Smooth muscle cell (in vitro differentiated cells): ENCODE measurements at regions not wholly inside any gene's neighbourhood (a gene's known extent, or its start where the extent isn't known, plus 50 kb on each side); places are given as distances from the start of the nearest gene placed in this dataset.
A peak's percentile ranks its signal among the peaks of the same experiment; 100 is the strongest.
"Not testable (repeated sequence)": the region's sequence is repeated elsewhere in the genome, so short reads cannot be mapped to it uniquely, and the experiment has no call there.

Source experiments
- DNase-seq: peaks from one replicate; lab custom pipeline; 2025; ENCODE audit not compliant: unreplicated experiment; lab: John Stamatoyannopoulos, UW
- H2AFZ ChIP-seq: fragments of 200-600 bp; sonication (generic); 2 replicates; pipeline ENCODE4 v1.6.0; 2016; ENCODE audit warnings: antibody characterized with exemption, low read depth, mild to moderate bottlenecking
- H3F3A ChIP-seq: fragments of 200-600 bp; sonication (generic); 2 replicates; pipeline ENCODE4 v1.6.0; 2017; ENCODE audit warnings: antibody characterized with exemption, low read depth
- H3K27ac ChIP-seq: fragments of 200-600 bp; sonication (generic); 2 replicates; pipeline ENCODE4 v1.5.1; 2016; ENCODE audit warnings: low read depth, mild to moderate bottlenecking
- H3K27me3 ChIP-seq: fragments of 200-600 bp; sonication (generic); 2 replicates; pipeline ENCODE4 v1.6.1; 2016; ENCODE audit warnings: low read depth, mild to moderate bottlenecking
- H3K36me3 ChIP-seq: fragments of 200-600 bp; sonication (generic); 2 replicates; pipeline ENCODE4 v1.5.1; 2016; ENCODE audit warnings: low read depth
- H3K4me1 ChIP-seq: fragments of 200-600 bp; sonication (generic); 2 replicates; pipeline ENCODE4 v1.5.1; 2016; ENCODE audit warnings: low read depth
- H3K4me2 ChIP-seq: fragments of 200-600 bp; sonication (generic); 2 replicates; pipeline ENCODE4 v1.6.0; 2016; ENCODE audit warnings: mild to moderate bottlenecking
- H3K4me3 ChIP-seq: fragments of 200-600 bp; sonication (generic); 2 replicates; pipeline ENCODE4 v1.5.1; 2016; ENCODE audit warnings: mild to moderate bottlenecking
- H3K79me2 ChIP-seq: fragments of 200-600 bp; sonication (generic); 2 replicates; pipeline ENCODE4 v1.6.0; 2016; ENCODE audit warnings: low read depth, mild to moderate bottlenecking
- H3K9ac ChIP-seq: fragments of 200-600 bp; sonication (generic); 2 replicates; pipeline ENCODE4 v1.6.0; 2016; ENCODE audit warnings: low read depth
- H3K9me3 ChIP-seq: fragments of 200-600 bp; sonication (generic); replicated peaks from 2 replicates; pipeline ENCODE4 v1.5.1; 2016; ENCODE audit warnings: low read depth
- H4K20me1 ChIP-seq: fragments of 200-600 bp; sonication (generic); 2 replicates; pipeline ENCODE4 v1.6.0; 2016; ENCODE audit warnings: low read depth
- CTCF ChIP-seq: fragments of 200-600 bp; sonication (generic); IDR thresholded peaks from 2 replicates; pipeline ENCODE4 v1.5.1; 2017; ENCODE audit warnings: borderline replicate concordance, mild to moderate bottlenecking, antibody characterized with exemption; ENCODE audit not compliant: insufficient read depth, poor library complexity, severe bottlenecking
- WGBS: methylation state at CpG from one replicate; pipeline ENCODE4 v1.1.7; 2016; ENCODE audit warnings: low lambda C conversion rate; 5-methylcytosine and 5-hydroxymethylcytosine counted together

- no peak for DNase-seq
- Histone ChIP-seq H3F3A (no peaks in the 10 kb centered on the region), H3K9ac (no peak overlapping the region), H3K36me3 (no peaks in the 10 kb centered on the region), H3K4me1 (no peaks in the 10 kb centered on the region), H3K4me2 (peak overlapping the region; percentile 32), H3K79me2 (no peaks in the 10 kb centered on the region), H3K27ac (no peak overlapping the region), H3K9me3 (no peaks in the 10 kb centered on the region), H2AFZ (no peak overlapping the region), H4K20me1 (no peaks in the 10 kb centered on the region), H3K4me3 (no peak overlapping the region), H3K27me3 (no peaks in the 10 kb centered on the region)
- WGBS: 60% methylated on average over 2 of the region's 2 CpGs
- no peak for TF ChIP-seq CTCF
Observed at GRCh38 chr6:115064680-115065079, 721.9 kb upstream of the HS3ST5 start.

GRCh38 chr6:115060581-115060980 lies 717.8 kb upstream of the HS3ST5 start:
- H2AFZ ChIP-seq: no peak overlapping the region
- H3K4me1 ChIP-seq: no peaks in the 10 kb centered on the region
- H3K9me3 ChIP-seq: no peaks in the 10 kb centered on the region
- H3K36me3 ChIP-seq: no peaks in the 10 kb centered on the region
- no peaks in the 10 kb centered on the region for H4K20me1 ChIP-seq
- H3K4me3 ChIP-seq: no peak overlapping the region
- no peaks in the 10 kb centered on the region for H3K79me2 ChIP-seq
- no peak overlapping the region for H3K4me2 ChIP-seq
- no peak for TF ChIP-seq CTCF
- no peak overlapping the region for H3K27ac ChIP-seq
- H3F3A ChIP-seq: no peaks in the 10 kb centered on the region
- H3K27me3 ChIP-seq: no peaks in the 10 kb centered on the region
- no peak overlapping the region for H3K9ac ChIP-seq
- DNase-seq: no peak

GRCh38 chr6:115058414-115059211 lies 715.8 kb upstream of the HS3ST5 start:
- Histone ChIP-seq H3F3A (no peaks in the 10 kb centered on the region), H3K9me3 (no peaks in the 10 kb centered on the region), H3K4me1 (no peaks in the 10 kb centered on the region), H3K27me3 (no peaks in the 10 kb centered on the region), H3K4me2 (no peak overlapping the region), H3K36me3 (no peaks in the 10 kb centered on the region), H3K4me3 (no peak overlapping the region), H2AFZ (no peak overlapping the region), H3K79me2 (no peaks in the 10 kb centered on the region), H3K27ac (no peak overlapping the region), H3K9ac (no peak overlapping the region), H4K20me1 (no peaks in the 10 kb centered on the region)
- TF ChIP-seq CTCF: no peak
- 85% methylated on average over 3 of the region's 3 CpGs for WGBS
- no peak for DNase-seq

GRCh38 chr6:115055579-115055978 lies 712.8 kb upstream of the HS3ST5 start:
- Histone ChIP-seq H3K4me3 (no peak overlapping the region), H2AFZ (no peak overlapping the region), H3K9ac (no peak overlapping the region), H3K9me3 (no peaks in the 10 kb centered on the region), H4K20me1 (no peaks in the 10 kb centered on the region), H3K79me2 (no peaks in the 10 kb centered on the region), H3K4me2 (no peak overlapping the region), H3K4me1 (no peaks in the 10 kb centered on the region), H3K36me3 (no peaks in the 10 kb centered on the region), H3K27me3 (no peaks in the 10 kb centered on the region), H3K27ac (no peak overlapping the region), H3F3A (no peaks in the 10 kb centered on the region)
- TF ChIP-seq CTCF: no peak
- DNase-seq: no peak

GRCh38 chr6:115054242-115054641 lies 711.4 kb upstream of the HS3ST5 start:
- DNase-seq, H3K4me3 ChIP-seq, H3K36me3 ChIP-seq, H3K9ac ChIP-seq, H3K27me3 ChIP-seq, H3K4me1 ChIP-seq, H3F3A ChIP-seq, H3K9me3 ChIP-seq, H3K4me2 ChIP-seq, H2AFZ ChIP-seq, H3K27ac ChIP-seq, H4K20me1 ChIP-seq, H3K79me2 ChIP-seq: not testable (repeated sequence)
- WGBS: 38% methylated on average over 3 of the region's 3 CpGs
